ENCODE measurements at regions not wholly inside any gene's neighbourhood (a gene's known extent, or its start where the extent isn't known, plus 50 kb on each side); places are given as distances from the start of the nearest gene placed in this dataset.

DNA sequence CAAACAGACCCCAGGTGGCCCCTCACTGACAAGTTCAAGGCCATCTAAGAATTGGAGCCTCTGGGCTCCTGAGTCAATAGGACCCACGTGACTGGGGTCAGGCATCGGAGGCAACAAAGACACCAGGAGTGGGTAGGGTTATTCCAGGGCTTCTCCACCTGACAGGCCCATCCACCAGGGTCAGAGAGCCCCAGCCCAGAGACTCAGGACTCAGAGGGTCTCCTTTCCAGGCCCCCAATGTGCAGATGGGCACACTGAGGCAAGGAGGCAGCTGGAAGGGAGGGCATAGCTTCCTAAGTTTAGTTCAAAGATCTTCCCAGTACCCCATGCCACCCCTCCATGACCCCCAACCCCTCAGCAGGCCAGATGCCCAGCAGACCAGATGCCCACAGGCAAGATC is 388.6 kb downstream of the MATN1 start:
- no peaks in the 10 kb centered on the region for H3K36me3 ChIP-seq (ENCODE audit: insufficient read depth, low read length)
- H3K4me3 ChIP-seq (ENCODE audit: low read length): no peak overlapping the region
- TF ChIP-seq CTCF (IDR thresholded peaks at IDR 0.05; ENCODE audit: poor library complexity, severe bottlenecking) (no peak), EZH2 (IDR thresholded peaks at IDR 0.05; ENCODE audit: borderline replicate concordance, insufficient read depth, low read length, poor library complexity, severe bottlenecking) (no peak), EP300 (conservative IDR thresholded peaks at IDR 0.05; ENCODE audit: poor library complexity, severe bottlenecking) (no peak), RAD21 (conservative IDR thresholded peaks at IDR 0.05) (no peak), MXI1 (conservative IDR thresholded peaks at IDR 0.05; ENCODE audit: poor library complexity, severe bottlenecking) (no peak), TAF1 (IDR thresholded peaks at IDR 0.05; ENCODE audit: low read depth) (no peak), SMC3 (conservative IDR thresholded peaks at IDR 0.05; ENCODE audit: poor library complexity) (no peak), POLR2AphosphoS5 (IDR thresholded peaks at IDR 0.05) (no peak)
- TF ChIP-seq, protein P1, sequence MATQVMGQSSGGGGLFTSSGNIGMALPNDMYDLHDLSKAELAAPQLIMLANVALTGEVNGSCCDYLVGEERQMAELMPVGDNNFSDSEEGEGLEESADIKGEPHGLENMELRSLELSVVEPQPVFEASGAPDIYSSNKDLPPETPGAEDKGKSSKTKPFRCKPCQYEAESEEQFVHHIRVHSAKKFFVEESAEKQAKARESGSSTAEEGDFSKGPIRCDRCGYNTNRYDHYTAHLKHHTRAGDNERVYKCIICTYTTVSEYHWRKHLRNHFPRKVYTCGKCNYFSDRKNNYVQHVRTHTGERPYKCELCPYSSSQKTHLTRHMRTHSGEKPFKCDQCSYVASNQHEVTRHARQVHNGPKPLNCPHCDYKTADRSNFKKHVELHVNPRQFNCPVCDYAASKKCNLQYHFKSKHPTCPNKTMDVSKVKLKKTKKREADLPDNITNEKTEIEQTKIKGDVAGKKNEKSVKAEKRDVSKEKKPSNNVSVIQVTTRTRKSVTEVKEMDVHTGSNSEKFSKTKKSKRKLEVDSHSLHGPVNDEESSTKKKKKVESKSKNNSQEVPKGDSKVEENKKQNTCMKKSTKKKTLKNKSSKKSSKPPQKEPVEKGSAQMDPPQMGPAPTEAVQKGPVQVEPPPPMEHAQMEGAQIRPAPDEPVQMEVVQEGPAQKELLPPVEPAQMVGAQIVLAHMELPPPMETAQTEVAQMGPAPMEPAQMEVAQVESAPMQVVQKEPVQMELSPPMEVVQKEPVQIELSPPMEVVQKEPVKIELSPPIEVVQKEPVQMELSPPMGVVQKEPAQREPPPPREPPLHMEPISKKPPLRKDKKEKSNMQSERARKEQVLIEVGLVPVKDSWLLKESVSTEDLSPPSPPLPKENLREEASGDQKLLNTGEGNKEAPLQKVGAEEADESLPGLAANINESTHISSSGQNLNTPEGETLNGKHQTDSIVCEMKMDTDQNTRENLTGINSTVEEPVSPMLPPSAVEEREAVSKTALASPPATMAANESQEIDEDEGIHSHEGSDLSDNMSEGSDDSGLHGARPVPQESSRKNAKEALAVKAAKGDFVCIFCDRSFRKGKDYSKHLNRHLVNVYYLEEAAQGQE (IDR thresholded peaks at IDR 0.05; ENCODE audit: borderline replicate concordance): no peak
- no peaks in the 10 kb centered on the region for H4K20me1 ChIP-seq (ENCODE audit: insufficient read depth)
- H3K9me3 ChIP-seq (ENCODE audit: low read length): no peaks in the 10 kb centered on the region
- H3K9ac ChIP-seq (ENCODE audit: low read length): no peak overlapping the region
- no peak overlapping the region for H3K4me2 ChIP-seq (ENCODE audit: low read length)
- no peaks in the 10 kb centered on the region for H3K27me3 ChIP-seq (ENCODE audit: insufficient read depth, low read depth, low read length)
- H2AFZ ChIP-seq (ENCODE audit: low read depth, low read length): no peak overlapping the region
- no peaks in the 10 kb centered on the region for H3K9me2 ChIP-seq (ENCODE audit: insufficient read depth, low read length)
- no peaks in the 10 kb centered on the region for H3K79me2 ChIP-seq (replicated peaks; ENCODE audit: insufficient read depth, low read length)
- no peaks in the 10 kb centered on the region for H3F3A ChIP-seq (ENCODE audit: insufficient read depth, low read length, poor library complexity, severe bottlenecking)
- no peak overlapping the region for H3K27ac ChIP-seq (ENCODE audit: low read length)

GRCh38 chr1:30332116-30333094 is 391.0 kb downstream of the MATN1 start:
- Histone ChIP-seq H3K36me3 (ENCODE audit: insufficient read depth, low read length) (no peaks in the 10 kb centered on the region), H3K4me2 (ENCODE audit: low read length) (no peak overlapping the region), H3F3A (ENCODE audit: insufficient read depth, low read length, poor library complexity, severe bottlenecking) (no peaks in the 10 kb centered on the region), H4K20me1 (ENCODE audit: insufficient read depth) (no peaks in the 10 kb centered on the region), H3K9ac (ENCODE audit: low read length) (no peak overlapping the region), H3K9me3 (ENCODE audit: low read length) (no peaks in the 10 kb centered on the region), H2AFZ (ENCODE audit: low read depth, low read length) (no peak overlapping the region), H3K27ac (ENCODE audit: low read length) (no peak overlapping the region), H3K27me3 (ENCODE audit: insufficient read depth, low read depth, low read length) (no peaks in the 10 kb centered on the region), H3K79me2 (replicated peaks; ENCODE audit: insufficient read depth, low read length) (no peaks in the 10 kb centered on the region), H3K4me3 (ENCODE audit: low read length) (no peak overlapping the region), H3K9me2 (ENCODE audit: insufficient read depth, low read length) (no peaks in the 10 kb centered on the region)
- TF ChIP-seq EP300 (conservative IDR thresholded peaks at IDR 0.05; ENCODE audit: poor library complexity, severe bottlenecking) (no peak), CTCF (IDR thresholded peaks at IDR 0.05; ENCODE audit: poor library complexity, severe bottlenecking) (no peak), EZH2 (IDR thresholded peaks at IDR 0.05; ENCODE audit: borderline replicate concordance, insufficient read depth, low read length, poor library complexity, severe bottlenecking) (no peak), TAF1 (IDR thresholded peaks at IDR 0.05; ENCODE audit: low read depth) (no peak), RAD21 (conservative IDR thresholded peaks at IDR 0.05) (no peak), MXI1 (conservative IDR thresholded peaks at IDR 0.05; ENCODE audit: poor library complexity, severe bottlenecking) (no peak), SMC3 (conservative IDR thresholded peaks at IDR 0.05; ENCODE audit: poor library complexity) (no peak), POLR2AphosphoS5 (IDR thresholded peaks at IDR 0.05) (no peak)
- TF ChIP-seq, protein P1 (IDR thresholded peaks at IDR 0.05; ENCODE audit: borderline replicate concordance): no peak

Data from neural cell (in vitro differentiated cells).